H1 (cell line): ENCODE measurements at regions not wholly inside any gene's neighbourhood (a gene's known extent, or its start where the extent isn't known, plus 50 kb on each side); places are given as distances from the start of the nearest gene placed in this dataset.

Experiments
- MAX ChIP-seq: IDR thresholded peaks from 2 replicates; pipeline ENCODE4 v1.6.1; 2012; ENCODE audit warnings: inconsistent platforms

GRCh38 chr1:83741770-83742169 is 257.2 kb downstream of the TTLL7 start (continued):
- no peak for TF ChIP-seq MAX
- TF ChIP-seq, all 59 proteins: peak for 0
